Erythroblast (primary cell): ENCODE measurements at regions not wholly inside any gene's neighbourhood (a gene's known extent, or its start where the extent isn't known, plus 50 kb on each side); places are given as distances from the start of the nearest gene placed in this dataset.

ENCODE experiments used
- GATA1 ChIP-seq: IDR thresholded peaks from 2 replicates; pipeline ENCODE4 v1.6.1; 2011; ENCODE audit warnings: low read depth, mild to moderate bottlenecking, control low read depth, low read length, moderate library complexity
- POLR2A ChIP-seq: IDR thresholded peaks from 2 replicates; pipeline ENCODE4 v1.6.1; 2011; ENCODE audit warnings: mild to moderate bottlenecking, low read length

- TF ChIP-seq POLR2A (no peak), GATA1 (no peak)
Observed at GRCh38 chr2:128803222-128803621, 484.6 kb upstream of the HS6ST1 start.
